H9 (cell line): ENCODE measurements at regions not wholly inside any gene's neighbourhood (a gene's known extent, or its start where the extent isn't known, plus 50 kb on each side); places are given as distances from the start of the nearest gene placed in this dataset.

Experiments used
- DNase-seq: peaks from one replicate; pipeline ENCODE4 v3.0.0-alpha.2; 2017
- H2AFZ ChIP-seq: one replicate; pipeline ENCODE4 v1.6.1; 2013; ENCODE audit warnings: mild to moderate bottlenecking, low read length, control low read depth, moderate library complexity
- H2AK5ac ChIP-seq: 2 replicates; pipeline ENCODE4 v1.6.1; 2013; ENCODE audit warnings: low read length, control low read depth, mixed read lengths; ENCODE audit not compliant: insufficient read length
- H2BK120ac ChIP-seq: one replicate; pipeline ENCODE4 v1.6.1; 2013; ENCODE audit warnings: low read depth, mild to moderate bottlenecking, low read length, control low read depth, inconsistent platforms; ENCODE audit not compliant: poor library complexity, severe bottlenecking
- H2BK12ac ChIP-seq: 2 replicates; pipeline ENCODE4 v1.6.1; 2013; ENCODE audit warnings: low read length, control low read depth, mixed read lengths, low read depth; ENCODE audit not compliant: insufficient read length
- H2BK15ac ChIP-seq: 2 replicates; pipeline ENCODE4 v1.6.1; 2013; ENCODE audit warnings: low read depth, low read length, control low read depth
- H2BK20ac ChIP-seq: one replicate; pipeline ENCODE4 v1.6.1; 2013; ENCODE audit warnings: low read depth, mild to moderate bottlenecking, low read length, control low read depth, inconsistent platforms; ENCODE audit not compliant: poor library complexity, severe bottlenecking
- H2BK5ac ChIP-seq: 2 replicates; pipeline ENCODE4 v1.6.1; 2013; ENCODE audit warnings: low read length, control low read depth, mixed read lengths; ENCODE audit not compliant: insufficient read length
- H3K14ac ChIP-seq: 2 replicates; pipeline ENCODE4 v1.6.1; 2013; ENCODE audit warnings: low read length, control low read depth; ENCODE audit not compliant: insufficient read depth
- H3K18ac ChIP-seq: 2 replicates; pipeline ENCODE4 v1.6.1; 2013; ENCODE audit warnings: low read depth, mild to moderate bottlenecking, mixed read lengths, low read length, control low read depth; ENCODE audit not compliant: insufficient read length
- H3K23ac ChIP-seq: 2 replicates; pipeline ENCODE4 v1.6.1; 2013; ENCODE audit warnings: low read length, control low read depth, mixed read lengths, low read depth; ENCODE audit not compliant: insufficient read length
- H3K23me2 ChIP-seq: 2 replicates; pipeline ENCODE4 v1.6.1; 2013; ENCODE audit warnings: low read depth, mild to moderate bottlenecking, mixed read lengths, low read length, control low read depth; ENCODE audit not compliant: insufficient read length, poor library complexity, severe bottlenecking
- H3K27ac ChIP-seq: 2 replicates; pipeline ENCODE4 v1.5.1; 2013; ENCODE audit warnings: low read length, control low read depth, mixed read lengths, low read depth; ENCODE audit not compliant: insufficient read length
- H3K27me3 ChIP-seq: 2 replicates; pipeline ENCODE4 v1.6.1; 2013; ENCODE audit warnings: low read length, control low read depth, inconsistent platforms; ENCODE audit not compliant: insufficient read depth
- H3K4ac ChIP-seq: 2 replicates; pipeline ENCODE4 v1.6.1; 2013; ENCODE audit warnings: low read depth, mild to moderate bottlenecking, control low read depth, inconsistent platforms, low read length, moderate library complexity
- H3K4me1 ChIP-seq: 2 replicates; pipeline ENCODE4 v1.6.1; 2013; ENCODE audit warnings: low read length, control low read depth, inconsistent platforms; ENCODE audit not compliant: insufficient read depth
- H3K4me2 ChIP-seq: 2 replicates; pipeline ENCODE4 v1.6.1; 2013; ENCODE audit warnings: low read length, control low read depth, mixed read lengths; ENCODE audit not compliant: insufficient read length, insufficient read depth
- H3K56ac ChIP-seq: 2 replicates; pipeline ENCODE4 v1.6.1; 2013; ENCODE audit warnings: low read depth, mild to moderate bottlenecking, mixed read lengths, low read length, control low read depth; ENCODE audit not compliant: insufficient read length
- H3K79me1 ChIP-seq: 2 replicates; pipeline ENCODE4 v1.6.1; 2013; ENCODE audit warnings: low read depth, mild to moderate bottlenecking, moderate library complexity, low read length, control low read depth, inconsistent platforms; ENCODE audit not compliant: insufficient read depth, poor library complexity, severe bottlenecking
- H3K79me2 ChIP-seq: 2 replicates; pipeline ENCODE4 v1.6.1; 2013; ENCODE audit warnings: low read length, control low read depth, inconsistent platforms; ENCODE audit not compliant: insufficient read depth
- H3K9ac ChIP-seq: 2 replicates; pipeline ENCODE4 v1.6.1; 2013; ENCODE audit warnings: low read length, control low read depth, mixed read lengths; ENCODE audit not compliant: insufficient read length; ENCODE audit errors: extremely low read depth
- H3K9me3 ChIP-seq: one replicate; pipeline ENCODE4 v1.6.1; 2013; ENCODE audit warnings: low read depth, low read length, inconsistent platforms; ENCODE audit not compliant: control insufficient read depth
- H3T11ph ChIP-seq: one replicate; pipeline ENCODE4 v1.6.1; 2013; ENCODE audit warnings: mild to moderate bottlenecking, low read length, control low read depth, inconsistent platforms
- H4K20me1 ChIP-seq: one replicate; pipeline ENCODE4 v1.6.1; 2013; ENCODE audit not compliant: control insufficient read depth, insufficient read length, insufficient read depth
- H4K5ac ChIP-seq: 2 replicates; pipeline ENCODE4 v1.6.1; 2013; ENCODE audit warnings: low read depth, mild to moderate bottlenecking, mixed read lengths, low read length, control low read depth; ENCODE audit not compliant: insufficient read length
- H4K8ac ChIP-seq: replicated peaks from 2 replicates; pipeline ENCODE4 v1.6.1; 2013; ENCODE audit warnings: low read length, control low read depth, mixed read lengths, low read depth; ENCODE audit not compliant: insufficient read length
- H4K91ac ChIP-seq: 2 replicates; pipeline ENCODE4 v1.6.1; 2013; ENCODE audit warnings: low read depth, mild to moderate bottlenecking, moderate library complexity, mixed read lengths, low read length, control low read depth; ENCODE audit not compliant: insufficient read length
- H3K27ac Mint-ChIP-seq, 3 experiments: 2 replicates in 2 of 3; 3 replicates in 1 of 3; pipeline ENCODE4 v1.8.0; 2020 to 2021; ENCODE audit warnings: mixed read lengths in 3 of 3, mild to moderate bottlenecking in 1 of 3, moderate library complexity in 1 of 3
- H3K27me3 Mint-ChIP-seq: 2 replicates; pipeline ENCODE4 v1.8.0; 2021; ENCODE audit warnings: low read depth, mild to moderate bottlenecking, moderate library complexity, mixed read lengths
- H3K36me3 Mint-ChIP-seq, 3 experiments: 2 replicates in 2 of 3; 3 replicates in 1 of 3; pipeline ENCODE4 v1.8.0; 2020 to 2021; ENCODE audit warnings: low read depth in 3 of 3, mixed read lengths in 3 of 3; ENCODE audit not compliant: insufficient read depth in 1 of 3
- H3K4me1 Mint-ChIP-seq, 2 experiments: 2 replicates each; pipeline ENCODE4 v1.8.0; 2020; ENCODE audit warnings: mixed read lengths in 2 of 2
- H3K4me3 Mint-ChIP-seq, 2 experiments: 2 replicates in 1 of 2; 3 replicates in 1 of 2; pipeline ENCODE4 v1.8.0; 2020 to 2021; ENCODE audit warnings: mild to moderate bottlenecking in 2 of 2, mixed read lengths in 2 of 2, moderate library complexity in 1 of 2
- H3K9me3 Mint-ChIP-seq, 2 experiments: 2 replicates in 1 of 2; 3 replicates in 1 of 2; pipeline ENCODE4 v1.8.0; 2020; ENCODE audit warnings: mild to moderate bottlenecking in 2 of 2, mixed read lengths in 2 of 2, moderate library complexity in 1 of 2
- CTCF ChIP-seq: fragments of 200-600 bp; sonication (generic); conservative IDR thresholded peaks from 3 replicates; pipeline ENCODE4 v1.8.0; 2021; ENCODE audit warnings: antibody characterized with exemption, mild to moderate bottlenecking
- WGBS: extraction: QIAGEN DNeasy Blood & Tissue Kit; methylation state at CpG from one replicate; pipeline ENCODE4 v1.1.7; 2013; ENCODE audit warnings: missing lambda C conversion rate, low lambda C conversion rate, mixed read lengths; ENCODE audit not compliant: insufficient read length; ENCODE audit errors: extremely low coverage; 5-methylcytosine and 5-hydroxymethylcytosine counted together

GRCh38 chr22:49150801-49151221 lies 676.9 kb downstream of the BRD1 start:
- Mint-ChIP-seq H3K36me3 (peaks cover 0 to under 1% (median 0%) of the 10 kb centered on the region in 3 experiments; a peak in 2 of 7 replicates), H3K27me3 (peaks cover 13% of the 10 kb centered on the region), H3K4me3 (no peak overlapping the region; a peak in 1 of 5 replicates), H3K9me3 (no peaks in the 10 kb centered on the region), H3K27ac (peak overlapping the region in 1 of 3 experiments; percentile 27; a peak in 1 of 7 replicates), H3K4me1 (peaks cover 16 to 27% of the 10 kb centered on the region in 2 experiments)
- H3K27ac ChIP-seq = no peak overlapping the region
- no peak overlapping the region for H2AFZ ChIP-seq
- H3K4ac ChIP-seq = no peak overlapping the region
- no peak overlapping the region for H2BK20ac ChIP-seq
- no peak for DNase-seq
- no peaks in the 10 kb centered on the region for H3K9me3 ChIP-seq
- H3K56ac ChIP-seq = no peak overlapping the region
- H3K27me3 ChIP-seq = no peaks in the 10 kb centered on the region
- no peaks in the 10 kb centered on the region; the same call in 1 of the 2 replicates for H3K4me1 ChIP-seq
- H2BK120ac ChIP-seq = no peak overlapping the region
- H2BK12ac ChIP-seq = no peak overlapping the region
- no peaks in the 10 kb centered on the region for H4K20me1 ChIP-seq
- H3T11ph ChIP-seq = no peak overlapping the region
- no peak overlapping the region for H3K4me2 ChIP-seq
- H2BK15ac ChIP-seq = no peak overlapping the region
- no peak overlapping the region for H3K18ac ChIP-seq
- no peak overlapping the region for H3K14ac ChIP-seq
- H3K23ac ChIP-seq = no peak overlapping the region
- H3K23me2 ChIP-seq = no peaks in the 10 kb centered on the region
- no peak overlapping the region for H4K5ac ChIP-seq
- H3K79me1 ChIP-seq = no peaks in the 10 kb centered on the region
- H2BK5ac ChIP-seq = no peak overlapping the region
- no peak overlapping the region for H3K9ac ChIP-seq
- H4K91ac ChIP-seq = no peak overlapping the region
- WGBS = no CpG with 5 or more reads among the region's 18 CpGs
- no peak overlapping the region for H4K8ac ChIP-seq
- TF ChIP-seq CTCF = no peak; the same call in 2 of the 3 replicates
- no peak overlapping the region for H2AK5ac ChIP-seq
- H3K79me2 ChIP-seq = no peaks in the 10 kb centered on the region
